K562 (cell line): ENCODE measurements at regions not wholly inside any gene's neighbourhood (a gene's known extent, or its start where the extent isn't known, plus 50 kb on each side); places are given as distances from the start of the nearest gene placed in this dataset.

Source experiments
- BCOR ChIP-seq: fragments of 450-650 bp; IDR thresholded peaks from 2 replicates; pipeline ENCODE4 v1.6.1; 2016
- BMI1 ChIP-seq: fragments of 150-350 bp; IDR thresholded peaks from 2 replicates; pipeline ENCODE4 v1.6.1; 2014; ENCODE audit warnings: low read length
- CBFA2T3 ChIP-seq: fragments of 450-650 bp; IDR thresholded peaks from 2 replicates; pipeline ENCODE4 v1.6.1; 2017
- DPF2 ChIP-seq: fragments of 450-650 bp; IDR thresholded peaks from 2 replicates; pipeline ENCODE4 v1.6.1; 2016
- E2F6 ChIP-seq, 2 experiments: IDR thresholded peaks; 2 replicates each; pipeline ENCODE4 v1.6.1; 2011; ENCODE audit warnings: borderline replicate concordance in 1 of 2, control low read depth in 1 of 2, low read depth in 1 of 2, low read length in 1 of 2, mild to moderate bottlenecking in 1 of 2, mixed read lengths in 1 of 2, moderate library complexity in 1 of 2; ENCODE audit not compliant: insufficient read depth in 1 of 2, insufficient read length in 1 of 2, poor library complexity in 1 of 2, severe bottlenecking in 1 of 2; ENCODE audit errors: extremely low read depth in 1 of 2
- EP300 ChIP-seq: IDR thresholded peaks from 2 replicates; pipeline ENCODE4 v1.6.1; 2012; ENCODE audit warnings: low read length, improper control_type of control experiment
- HDAC1 ChIP-seq, 2 experiments: fragments of 450-650 bp; IDR thresholded peaks; 2 replicates each; pipeline ENCODE4 v1.6.1; 2016 to 2017; ENCODE audit warnings: inconsistent platforms in 1 of 2, mild to moderate bottlenecking in 1 of 2, moderate library complexity in 1 of 2
- HNRNPL ChIP-seq: fragments of 200-400 bp; formaldehyde crosslinking; IDR thresholded peaks from 2 replicates; pipeline ENCODE4 v1.6.1; 2017; ENCODE audit warnings: low read depth, mild to moderate bottlenecking, low read length
- HOXB6 ChIP-seq: fragments of 250-450 bp; sonication (Bioruptor Pico); IDR thresholded peaks from 2 replicates; pipeline ENCODE4 v1.5.1; 2022; ENCODE audit warnings: mild to moderate bottlenecking, borderline replicate concordance
- ILF3 ChIP-seq: fragments of 450-650 bp; IDR thresholded peaks from 2 replicates; pipeline ENCODE4 v1.6.1; 2018; ENCODE audit warnings: antibody characterized with exemption, mild to moderate bottlenecking, moderate library complexity, borderline replicate concordance
- MCM7 ChIP-seq, 2 experiments: fragments of 450-650 bp; IDR thresholded peaks; 2 replicates each; pipeline ENCODE4 v1.6.1; 2016 to 2018
- PHB ChIP-seq: fragments of 250-450 bp; sonication (Bioruptor Pico); IDR thresholded peaks from 2 replicates; pipeline ENCODE4 v1.5.0; 2021
- POLR2H ChIP-seq: IDR thresholded peaks from 2 replicates; pipeline ENCODE4 v1.6.1; 2016; ENCODE audit warnings: missing genetic modification characterization, low read depth, mild to moderate bottlenecking, control low read depth, missing compliant biosample characterization, moderate library complexity
- RFX5 ChIP-seq: IDR thresholded peaks from 2 replicates; pipeline ENCODE4 v1.6.1; 2011; ENCODE audit warnings: low read depth, mild to moderate bottlenecking, improper control_type of control experiment, low read length
- TEAD4 ChIP-seq, 2 experiments: sonication (generic) in 1 of 2; formaldehyde crosslinking in 1 of 2; IDR thresholded peaks; 2 replicates each; pipeline versions ENCODE4 v1.6.1 to v1.8.0; 2012 to 2022; ENCODE audit warnings: borderline replicate concordance in 1 of 2, inconsistent platforms in 1 of 2, low read length in 1 of 2, mild to moderate bottlenecking in 1 of 2, missing genetic modification reagents in 1 of 2
- TRIM24 ChIP-seq, 2 experiments: fragments of 450-650 bp; IDR thresholded peaks; 2 replicates each; pipeline ENCODE4 v1.6.1; 2016
- ZFX ChIP-seq: sonication (generic); formaldehyde crosslinking; IDR thresholded peaks from 2 replicates; pipeline ENCODE4 v1.8.0; 2022; ENCODE audit warnings: mild to moderate bottlenecking, missing genetic modification reagents, moderate library complexity
- ZNF696 ChIP-seq: fragments of 250-450 bp; sonication (Bioruptor Pico); conservative IDR thresholded peaks from 2 replicates; pipeline ENCODE4 v1.4.0; 2020; ENCODE audit warnings: mild to moderate bottlenecking, moderate library complexity
- ZNF764 ChIP-seq: fragments of 250-450 bp; sonication (Bioruptor Pico); IDR thresholded peaks from 2 replicates; pipeline ENCODE4 v1.4.0; 2020; ENCODE audit warnings: low read depth, mild to moderate bottlenecking, moderate library complexity
- TF ChIP-seq, protein P1 (sequence below): sonication (generic); formaldehyde crosslinking; IDR thresholded peaks from 2 replicates; pipeline ENCODE4 v1.8.0; 2022; ENCODE audit warnings: mild to moderate bottlenecking, missing genetic modification reagents, borderline replicate concordance
- TF ChIP-seq, protein P2 (sequence below): fragments of 250-450 bp; sonication (Bioruptor Pico); IDR thresholded peaks from 2 replicates; pipeline ENCODE4 v1.5.0; 2021; ENCODE audit warnings: mild to moderate bottlenecking, moderate library complexity

DNA sequence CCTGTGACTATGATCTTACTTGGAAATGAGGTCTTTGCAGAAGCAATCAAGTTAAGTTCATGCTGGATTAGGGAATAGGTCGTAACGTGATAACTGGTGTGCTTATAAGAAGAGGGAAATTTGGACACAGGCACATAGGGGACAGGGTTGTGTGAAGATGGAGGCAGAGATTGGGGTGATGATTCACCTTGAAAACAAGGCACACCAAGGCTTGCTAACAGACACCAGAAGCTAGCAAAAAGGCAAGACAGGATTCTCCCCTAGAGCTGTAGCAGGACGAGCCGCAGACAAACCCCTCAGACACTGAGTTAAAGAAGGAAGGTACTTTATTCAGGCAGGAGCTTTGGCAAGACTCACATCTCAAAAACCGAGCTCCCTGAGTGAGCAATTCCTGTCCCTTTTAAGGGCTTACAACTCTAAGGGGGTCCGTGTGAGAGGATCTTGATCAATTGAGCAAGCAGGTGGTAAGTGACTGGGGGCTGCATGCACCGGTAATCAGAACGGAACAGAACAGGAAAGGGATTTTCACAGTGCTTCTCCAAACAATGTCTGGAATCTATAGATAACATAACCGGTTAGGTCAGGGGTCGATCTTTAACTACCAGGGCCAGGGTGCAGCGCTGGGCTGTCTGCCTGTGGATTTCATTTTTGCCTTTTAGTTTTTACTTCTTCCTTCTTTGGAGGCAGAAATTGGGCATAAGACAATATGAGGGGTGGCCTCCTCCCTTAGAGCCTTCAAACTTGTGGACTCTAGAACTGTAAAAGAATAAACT, 57.5 kb upstream of the S1PR3 start (continued):
- TF ChIP-seq, protein P1, sequence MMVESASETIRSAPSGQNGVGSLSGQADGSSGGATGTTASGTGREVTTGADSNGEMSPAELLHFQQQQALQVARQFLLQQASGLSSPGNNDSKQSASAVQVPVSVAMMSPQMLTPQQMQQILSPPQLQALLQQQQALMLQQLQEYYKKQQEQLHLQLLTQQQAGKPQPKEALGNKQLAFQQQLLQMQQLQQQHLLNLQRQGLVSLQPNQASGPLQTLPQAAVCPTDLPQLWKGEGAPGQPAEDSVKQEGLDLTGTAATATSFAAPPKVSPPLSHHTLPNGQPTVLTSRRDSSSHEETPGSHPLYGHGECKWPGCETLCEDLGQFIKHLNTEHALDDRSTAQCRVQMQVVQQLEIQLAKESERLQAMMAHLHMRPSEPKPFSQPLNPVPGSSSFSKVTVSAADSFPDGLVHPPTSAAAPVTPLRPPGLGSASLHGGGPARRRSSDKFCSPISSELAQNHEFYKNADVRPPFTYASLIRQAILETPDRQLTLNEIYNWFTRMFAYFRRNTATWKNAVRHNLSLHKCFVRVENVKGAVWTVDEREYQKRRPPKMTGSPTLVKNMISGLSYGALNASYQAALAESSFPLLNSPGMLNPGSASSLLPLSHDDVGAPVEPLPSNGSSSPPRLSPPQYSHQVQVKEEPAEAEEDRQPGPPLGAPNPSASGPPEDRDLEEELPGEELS (CRISPR knock-in tag) = no peak
- TF ChIP-seq ZNF696 (CRISPR knock-in tag) = no peak
- 0 out of 2 replicates have a peak, but pooled peaks have one; percentile 12 for TF ChIP-seq BCOR
- TF ChIP-seq ZNF764 (CRISPR knock-in tag) = no peak
- TF ChIP-seq RFX5 = no peak
- TF ChIP-seq BMI1 = no peak
- TF ChIP-seq, protein P2, sequence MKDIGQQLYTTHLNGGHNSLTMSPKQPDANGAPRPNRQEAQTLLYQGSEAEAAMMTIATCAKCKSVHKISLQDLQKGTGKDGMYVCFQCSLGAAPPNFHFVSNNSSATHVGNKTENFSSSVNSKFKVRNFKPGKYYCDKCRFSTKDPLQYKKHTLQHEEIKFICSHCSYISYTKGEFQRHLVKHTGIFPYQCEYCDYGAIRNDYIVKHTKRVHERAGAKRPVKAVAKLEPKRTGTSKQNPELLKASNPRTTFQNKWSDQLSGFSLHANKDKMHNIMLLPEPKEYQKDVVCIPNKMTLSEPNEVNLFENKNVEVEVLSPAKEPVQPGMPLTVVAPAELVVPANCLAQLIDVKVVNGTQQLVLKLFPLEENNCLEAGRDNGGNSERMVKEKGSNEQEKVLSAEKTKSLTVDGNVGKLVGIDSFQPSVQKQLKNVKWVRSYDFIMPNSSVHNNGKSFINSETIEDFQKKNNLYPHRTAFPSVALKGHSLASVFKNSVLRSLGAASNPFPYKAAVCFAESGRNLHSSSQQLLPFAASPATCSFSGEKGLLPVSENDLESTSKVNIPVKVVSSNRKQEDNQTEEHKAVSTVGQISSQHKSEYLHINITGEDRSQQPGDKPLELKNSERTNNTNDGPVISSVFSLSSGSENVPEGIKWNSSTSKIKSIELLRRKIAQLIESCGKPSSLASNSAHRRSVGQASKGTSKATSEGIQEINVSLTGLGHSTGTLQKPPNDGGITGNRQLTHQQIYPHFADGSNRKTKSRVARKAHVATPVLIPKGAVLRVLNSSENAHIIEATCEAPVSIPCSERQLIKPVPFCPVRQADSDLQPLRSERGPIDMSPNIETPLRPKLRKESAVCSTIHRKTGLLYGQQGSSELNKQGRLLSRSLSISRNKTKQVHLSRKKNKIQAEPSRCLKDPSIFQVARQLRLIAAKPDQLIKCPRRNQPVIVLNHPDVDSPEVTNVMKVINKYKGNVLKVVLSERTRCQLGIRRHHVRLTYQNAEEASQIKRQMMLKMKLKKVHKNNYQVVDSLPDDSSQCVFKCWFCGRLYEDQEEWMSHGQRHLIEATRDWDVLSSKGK (CRISPR knock-in tag) = no peak
- no peak for TF ChIP-seq ZFX
- TF ChIP-seq HNRNPL = no peak
- TF ChIP-seq ILF3 = no peak
- TF ChIP-seq POLR2H (tag) = no peak
- peak; percentile 84 for TF ChIP-seq CBFA2T3
- no peak for TF ChIP-seq HDAC1 (IDR thresholded peaks at IDR 0.05)
- TF ChIP-seq TEAD4 (IDR thresholded peaks at IDR 0.05; ENCODE audit: low read length) = peak; percentile 89
- TF ChIP-seq TEAD4 (CRISPR knock-in tag; IDR thresholded peaks at IDR 0.05; ENCODE audit: borderline replicate concordance) = no peak
- peak; percentile 52 to 81 for TF ChIP-seq TRIM24 (IDR thresholded peaks at IDR 0.05)
- TF ChIP-seq PHB (CRISPR knock-in tag) = no peak
- no peak for TF ChIP-seq E2F6 (IDR thresholded peaks at IDR 0.05; ENCODE audit: borderline replicate concordance in 1 of 2, extremely low read depth in 1 of 2, insufficient read depth in 1 of 2, insufficient read length in 1 of 2, low read depth in 1 of 2, low read length in 1 of 2, poor library complexity in 1 of 2, severe bottlenecking in 1 of 2)
- no peak for TF ChIP-seq MCM7 (IDR thresholded peaks at IDR 0.05)
- peak; percentile 75 for TF ChIP-seq DPF2
- TF ChIP-seq EP300 = peak; percentile 88
- TF ChIP-seq HOXB6 (CRISPR knock-in tag) = no peak
